ENCODE measurements at regions not wholly inside any gene's neighbourhood (a gene's known extent, or its start where the extent isn't known, plus 50 kb on each side); places are given as distances from the start of the nearest gene placed in this dataset.

GRCh38 chr20:50253101-50253500 lies 62.5 kb downstream of the CEBPB start:
- Histone ChIP-seq H3K27me3 (replicated peaks; ENCODE audit: insufficient read depth) (no peaks in the 10 kb centered on the region), H3K27ac (no peak overlapping the region), H3K4me1 (ENCODE audit: control insufficient read depth in 1 of 2, low read depth in 2 of 2) (no peaks in the 10 kb centered on the region), H3K9me3 (no peaks in the 10 kb centered on the region), H3K4me3 (no peak overlapping the region), H3K36me3 (no peaks in the 10 kb centered on the region)
- ATAC-seq (ENCODE audit: insufficient number of reproducible peaks, low FRiP score, low read depth) (no peak), DNase-seq (ENCODE audit: low spot score) (no peak)
- no peak for TF ChIP-seq CTCF (IDR thresholded peaks at IDR 0.05)

GRCh38 chr20:50254466-50255079 lies 63.9 kb downstream of the CEBPB start:
- no peaks in the 10 kb centered on the region for H3K36me3 ChIP-seq
- DNase-seq (ENCODE audit: low spot score) = no peak
- peaks cover 0 to 2% of the 10 kb centered on the region in 2 donors for H3K4me1 ChIP-seq (ENCODE audit: control insufficient read depth in 1 of 2, low read depth in 2 of 2)
- H3K4me3 ChIP-seq = no peak overlapping the region
- no peaks in the 10 kb centered on the region for H3K9me3 ChIP-seq
- no peak for TF ChIP-seq CTCF (IDR thresholded peaks at IDR 0.05)
- no peaks in the 10 kb centered on the region for H3K27me3 ChIP-seq (replicated peaks; ENCODE audit: insufficient read depth)
- no peak for ATAC-seq (ENCODE audit: insufficient number of reproducible peaks, low FRiP score, low read depth)
- H3K27ac ChIP-seq = no peak overlapping the region

- Histone ChIP-seq H3K9me3 (no peaks in the 10 kb centered on the region), H3K27ac (no peak overlapping the region), H3K4me1 (ENCODE audit: control insufficient read depth in 1 of 2, low read depth in 2 of 2) (peaks cover 0 to 10% of the 10 kb centered on the region in 2 donors), H3K36me3 (no peaks in the 10 kb centered on the region), H3K4me3 (no peak overlapping the region), H3K27me3 (replicated peaks; ENCODE audit: insufficient read depth) (no peaks in the 10 kb centered on the region)
- ATAC-seq (ENCODE audit: insufficient number of reproducible peaks, low FRiP score, low read depth) = no peak
- no peak for DNase-seq (ENCODE audit: low spot score)
- no peak for TF ChIP-seq CTCF (IDR thresholded peaks at IDR 0.05)
These were observed 65.9 kb downstream of the CEBPB start for GRCh38 chr20:50256577-50256976.

- no peaks in the 10 kb centered on the region for H3K36me3 ChIP-seq
- no peaks in the 10 kb centered on the region for H3K9me3 ChIP-seq
- DNase-seq (ENCODE audit: low spot score) = no peak
- ATAC-seq (ENCODE audit: insufficient number of reproducible peaks, low FRiP score, low read depth) = no peak
- TF ChIP-seq CTCF (IDR thresholded peaks at IDR 0.05) = no peak
- H3K4me1 ChIP-seq (ENCODE audit: control insufficient read depth in 1 of 2, low read depth in 2 of 2) = peaks cover 0 to 10% of the 10 kb centered on the region in 2 donors
- H3K4me3 ChIP-seq = no peak overlapping the region
- H3K27ac ChIP-seq = no peak overlapping the region
- no peaks in the 10 kb centered on the region for H3K27me3 ChIP-seq (replicated peaks; ENCODE audit: insufficient read depth)
These were observed 67.2 kb downstream of the CEBPB start for GRCh38 chr20:50257860-50258259.

GRCh38 chr20:50258790-50259483 lies 68.3 kb downstream of the CEBPB start:
- no peak overlapping the region for H3K4me3 ChIP-seq
- no peak overlapping the region for H3K27ac ChIP-seq
- no peak for DNase-seq (ENCODE audit: low spot score)
- no peak for ATAC-seq (ENCODE audit: insufficient number of reproducible peaks, low FRiP score, low read depth)
- no peaks in the 10 kb centered on the region for H3K27me3 ChIP-seq (replicated peaks; ENCODE audit: insufficient read depth)
- no peaks in the 10 kb centered on the region for H3K36me3 ChIP-seq
- TF ChIP-seq CTCF (IDR thresholded peaks at IDR 0.05) = no peak
- peaks cover 0 to 10% of the 10 kb centered on the region in 2 donors for H3K4me1 ChIP-seq (ENCODE audit: control insufficient read depth in 1 of 2, low read depth in 2 of 2)
- H3K9me3 ChIP-seq = no peaks in the 10 kb centered on the region
